ENCODE measurements at regions not wholly inside any gene's neighbourhood (a gene's known extent, or its start where the extent isn't known, plus 50 kb on each side); places are given as distances from the start of the nearest gene placed in this dataset.

- TF ChIP-seq CTCF (IDR thresholded peaks at IDR 0.05), result no peak
- no peak for TF ChIP-seq POLR2A (IDR thresholded peaks at IDR 0.05)
Measured at GRCh38 chr10:83896219-83896618, 243.1 kb upstream of the GHITM start.
